ENCODE measurements at regions not wholly inside any gene's neighbourhood (a gene's known extent, or its start where the extent isn't known, plus 50 kb on each side); places are given as distances from the start of the nearest gene placed in this dataset.

DNA sequence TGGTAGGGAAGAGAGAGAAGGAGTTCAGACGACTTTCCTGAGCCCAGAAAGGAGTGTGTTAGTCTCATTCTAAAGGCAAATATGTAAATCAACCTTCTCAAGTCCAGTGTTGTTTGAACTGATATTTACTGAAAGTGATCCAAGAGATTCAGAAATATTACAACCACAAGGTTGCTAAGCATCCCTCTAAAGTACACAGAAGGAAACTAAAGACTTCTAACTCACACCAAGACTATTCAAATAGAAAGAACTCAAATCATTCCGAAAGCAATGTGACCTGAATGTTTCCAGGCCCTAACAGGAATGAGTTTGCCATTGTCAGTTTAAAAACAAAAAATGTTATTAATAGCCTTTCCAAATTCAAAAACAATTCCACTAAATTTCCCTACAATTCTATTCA is 56.9 kb upstream of the VGLL3 start:
- no CpG with 5 or more reads among the region's 2 CpGs for WGBS (ENCODE audit: extremely low coverage, insufficient coverage, low lambda C conversion rate)

DNA sequence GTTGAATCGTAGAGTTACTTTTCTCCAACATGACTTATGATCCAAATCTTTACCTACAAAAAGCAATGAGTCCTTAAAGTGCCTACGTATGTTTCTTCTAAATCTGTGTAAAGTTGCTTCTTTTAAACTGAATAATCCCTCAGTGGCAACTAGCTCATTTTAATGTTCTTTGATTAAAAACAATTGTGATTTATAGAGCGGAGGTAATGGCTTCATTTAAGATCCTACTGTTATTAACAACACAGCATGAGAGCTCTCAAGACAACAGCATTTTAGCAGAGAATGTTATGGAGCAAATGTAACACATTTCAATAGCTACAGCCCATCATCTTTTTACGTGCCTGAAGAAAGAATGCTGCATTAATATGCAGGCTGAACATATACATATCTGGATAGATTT is 55.3 kb upstream of the VGLL3 start:
- H2BK5ac ChIP-seq (ENCODE audit: low read length): no peak overlapping the region
- no peak overlapping the region for H3K4ac ChIP-seq (ENCODE audit: low read depth, low read length)
- H3K4me1 ChIP-seq (ENCODE audit: control insufficient read depth, low read depth, low read length): no peaks in the 10 kb centered on the region
- H3K23ac ChIP-seq (ENCODE audit: low read length): no peak overlapping the region
- no peak overlapping the region for H4K8ac ChIP-seq (ENCODE audit: low read depth, low read length)
- no peak overlapping the region for H3K4me2 ChIP-seq (ENCODE audit: low read length)
- H3K36me3 ChIP-seq (ENCODE audit: control insufficient read depth, insufficient read depth, low read length): no peaks in the 10 kb centered on the region
- DNase-seq: no peak
- no peak overlapping the region for H4K5ac ChIP-seq (ENCODE audit: low read length)
- H3K4me3 ChIP-seq (ENCODE audit: low read length): no peak overlapping the region
- H3K56ac ChIP-seq (ENCODE audit: low read length): no peak overlapping the region
- no peaks in the 10 kb centered on the region for H3K79me1 ChIP-seq (ENCODE audit: low read length)
- no peak overlapping the region for H3K9ac ChIP-seq (ENCODE audit: low read length)
- no CpG with 5 or more reads among the region's 4 CpGs for WGBS (ENCODE audit: extremely low coverage, insufficient coverage, low lambda C conversion rate)
- no peak overlapping the region for H2BK15ac ChIP-seq (replicated peaks; ENCODE audit: low read depth)
- H2BK120ac ChIP-seq (ENCODE audit: low read depth, low read length): no peak overlapping the region
- H3K79me2 ChIP-seq (ENCODE audit: control insufficient read depth, insufficient read depth, low read length): no peaks in the 10 kb centered on the region
- H3K27me3 ChIP-seq (ENCODE audit: insufficient read depth, low read length, poor library complexity): no peaks in the 10 kb centered on the region
- H3K18ac ChIP-seq (ENCODE audit: low read length): no peak overlapping the region
- H2AK5ac ChIP-seq (ENCODE audit: low read length): no peak overlapping the region
- H3K27ac ChIP-seq (ENCODE audit: low read depth, low read length): no peak overlapping the region

More for the DNA sequence above, 56.9 kb upstream of the VGLL3 start:
- no peak overlapping the region for H3K18ac ChIP-seq (ENCODE audit: low read length)
- H3K4me2 ChIP-seq (ENCODE audit: low read length): no peak overlapping the region
- no peak overlapping the region for H3K27ac ChIP-seq (ENCODE audit: low read depth, low read length)
- no peak overlapping the region for H2BK5ac ChIP-seq (ENCODE audit: low read length)
- no peak overlapping the region for H3K56ac ChIP-seq (ENCODE audit: low read length)
- no peak overlapping the region for H4K8ac ChIP-seq (ENCODE audit: low read depth, low read length)
- no peak for DNase-seq
- H2BK15ac ChIP-seq (replicated peaks; ENCODE audit: low read depth): no peak overlapping the region
- H3K36me3 ChIP-seq (ENCODE audit: control insufficient read depth, insufficient read depth, low read length): no peaks in the 10 kb centered on the region
- H3K79me1 ChIP-seq (ENCODE audit: low read length): no peaks in the 10 kb centered on the region
- H2BK120ac ChIP-seq (ENCODE audit: low read depth, low read length): no peak overlapping the region
- no peak overlapping the region for H4K5ac ChIP-seq (ENCODE audit: low read length)
- H3K9ac ChIP-seq (ENCODE audit: low read length): no peak overlapping the region
- no peak overlapping the region for H3K4ac ChIP-seq (ENCODE audit: low read depth, low read length)
- no peak overlapping the region for H3K4me3 ChIP-seq (ENCODE audit: low read length)
- H3K23ac ChIP-seq (ENCODE audit: low read length): no peak overlapping the region
- H3K4me1 ChIP-seq (ENCODE audit: control insufficient read depth, low read depth, low read length): no peaks in the 10 kb centered on the region
- no peak overlapping the region for H2AK5ac ChIP-seq (ENCODE audit: low read length)
- H3K79me2 ChIP-seq (ENCODE audit: control insufficient read depth, insufficient read depth, low read length): no peaks in the 10 kb centered on the region
- H3K27me3 ChIP-seq (ENCODE audit: insufficient read depth, low read length, poor library complexity): no peaks in the 10 kb centered on the region

DNA sequence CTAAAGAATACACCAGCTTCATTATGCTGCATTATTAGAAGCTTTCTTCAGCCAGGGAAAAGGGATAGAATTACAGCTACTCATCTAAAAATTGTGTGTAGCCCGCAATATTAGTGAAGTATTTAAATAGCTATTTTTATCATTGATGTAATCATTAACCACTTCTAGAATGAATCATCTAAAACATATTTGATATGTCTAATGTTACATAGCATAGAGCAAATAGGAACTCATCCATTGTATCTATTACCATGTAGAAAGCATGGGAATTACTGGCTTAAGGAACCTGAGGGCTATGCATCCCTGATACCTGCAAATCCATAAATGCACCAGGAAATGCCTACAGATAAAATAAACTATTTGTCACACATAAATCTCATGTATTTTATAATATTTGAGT is 54.5 kb upstream of the VGLL3 start:
- no CpG with 5 or more reads among the region's 1 CpG for WGBS (ENCODE audit: extremely low coverage, insufficient coverage, low lambda C conversion rate)
- H3K79me1 ChIP-seq (ENCODE audit: low read length): no peaks in the 10 kb centered on the region
- no peak overlapping the region for H3K27ac ChIP-seq (ENCODE audit: low read depth, low read length)
- H4K8ac ChIP-seq (ENCODE audit: low read depth, low read length): no peak overlapping the region
- no peak overlapping the region for H4K5ac ChIP-seq (ENCODE audit: low read length)
- H3K4me1 ChIP-seq (ENCODE audit: control insufficient read depth, low read depth, low read length): no peaks in the 10 kb centered on the region
- H3K56ac ChIP-seq (ENCODE audit: low read length): no peak overlapping the region
- no peak overlapping the region for H2AK5ac ChIP-seq (ENCODE audit: low read length)
- no peak overlapping the region for H2BK5ac ChIP-seq (ENCODE audit: low read length)
- no peak overlapping the region for H3K4me2 ChIP-seq (ENCODE audit: low read length)
- no peak overlapping the region for H3K4ac ChIP-seq (ENCODE audit: low read depth, low read length)
- H2BK120ac ChIP-seq (ENCODE audit: low read depth, low read length): no peak overlapping the region
- no peak overlapping the region for H3K4me3 ChIP-seq (ENCODE audit: low read length)
- H3K9ac ChIP-seq (ENCODE audit: low read length): no peak overlapping the region
- no peak for DNase-seq
- no peak overlapping the region for H3K23ac ChIP-seq (ENCODE audit: low read length)
- H3K79me2 ChIP-seq (ENCODE audit: control insufficient read depth, insufficient read depth, low read length): no peaks in the 10 kb centered on the region
- H3K27me3 ChIP-seq (ENCODE audit: insufficient read depth, low read length, poor library complexity): no peaks in the 10 kb centered on the region
- H3K18ac ChIP-seq (ENCODE audit: low read length): no peak overlapping the region
- no peak overlapping the region for H2BK15ac ChIP-seq (replicated peaks; ENCODE audit: low read depth)
- H3K36me3 ChIP-seq (ENCODE audit: control insufficient read depth, insufficient read depth, low read length): no peaks in the 10 kb centered on the region

DNA sequence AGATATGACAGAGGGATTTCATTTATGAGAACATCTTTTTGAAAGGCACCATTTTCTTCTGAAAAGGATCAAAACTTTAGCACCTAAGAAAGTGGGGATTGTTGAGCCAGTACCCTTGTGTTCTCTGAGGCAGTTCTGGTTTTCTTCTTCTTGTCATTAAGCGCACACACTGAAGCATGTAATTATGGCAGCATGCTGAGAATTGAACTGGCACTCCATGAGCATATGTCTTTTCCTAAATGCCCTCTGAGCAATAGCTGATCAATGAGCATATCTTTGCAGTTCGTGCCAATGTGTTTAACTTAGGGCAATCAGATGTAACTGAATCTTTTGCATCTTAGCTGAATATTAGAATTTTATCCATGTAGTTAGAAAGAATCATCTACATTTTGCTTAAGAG is 53.9 kb upstream of the VGLL3 start:
- Histone ChIP-seq H3K4me2 (ENCODE audit: low read length) (no peak overlapping the region), H4K8ac (ENCODE audit: low read depth, low read length) (no peak overlapping the region), H3K23ac (ENCODE audit: low read length) (no peak overlapping the region), H3K56ac (ENCODE audit: low read length) (no peak overlapping the region), H3K4ac (ENCODE audit: low read depth, low read length) (no peak overlapping the region), H3K36me3 (ENCODE audit: control insufficient read depth, insufficient read depth, low read length) (no peaks in the 10 kb centered on the region), H3K18ac (ENCODE audit: low read length) (no peak overlapping the region), H2AK5ac (ENCODE audit: low read length) (no peak overlapping the region), H3K9ac (ENCODE audit: low read length) (no peak overlapping the region), H3K27me3 (ENCODE audit: insufficient read depth, low read length, poor library complexity) (no peaks in the 10 kb centered on the region), H3K79me2 (ENCODE audit: control insufficient read depth, insufficient read depth, low read length) (no peaks in the 10 kb centered on the region), H3K79me1 (ENCODE audit: low read length) (no peaks in the 10 kb centered on the region), H3K4me3 (ENCODE audit: low read length) (no peak overlapping the region), H2BK5ac (ENCODE audit: low read length) (no peak overlapping the region), H2BK120ac (ENCODE audit: low read depth, low read length) (no peak overlapping the region), H3K4me1 (ENCODE audit: control insufficient read depth, low read depth, low read length) (no peaks in the 10 kb centered on the region), H4K5ac (ENCODE audit: low read length) (no peak overlapping the region), H2BK15ac (replicated peaks; ENCODE audit: low read depth) (no peak overlapping the region), H3K27ac (ENCODE audit: low read depth, low read length) (no peak overlapping the region)
- WGBS (ENCODE audit: extremely low coverage, insufficient coverage, low lambda C conversion rate): no CpG with 5 or more reads among the region's 2 CpGs
- DNase-seq: no peak

DNA sequence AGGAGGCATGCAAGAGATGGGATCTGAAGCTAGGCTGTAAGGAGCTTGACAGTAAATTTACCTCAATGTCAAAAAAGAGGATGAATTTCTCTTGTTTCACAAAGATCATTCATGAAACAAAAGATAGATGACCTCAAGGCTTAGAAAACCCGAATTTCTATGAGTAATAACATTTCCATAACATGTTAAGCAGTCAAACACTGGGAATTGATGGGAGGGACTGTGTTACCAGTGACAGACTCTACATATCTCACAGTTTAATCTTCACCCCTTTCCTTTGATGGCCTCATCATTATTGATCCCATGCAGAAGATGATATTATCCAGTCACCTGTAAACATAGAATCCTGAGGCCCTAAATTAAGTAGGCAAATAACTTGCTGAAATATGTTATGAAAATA is 53.5 kb upstream of the VGLL3 start:
- Histone ChIP-seq H3K56ac (ENCODE audit: low read length) (no peak overlapping the region), H3K23ac (ENCODE audit: low read length) (no peak overlapping the region), H2BK5ac (ENCODE audit: low read length) (no peak overlapping the region), H2BK15ac (replicated peaks; ENCODE audit: low read depth) (no peak overlapping the region), H3K36me3 (ENCODE audit: control insufficient read depth, insufficient read depth, low read length) (no peaks in the 10 kb centered on the region), H3K4ac (ENCODE audit: low read depth, low read length) (no peak overlapping the region), H2BK120ac (ENCODE audit: low read depth, low read length) (no peak overlapping the region), H3K27ac (ENCODE audit: low read depth, low read length) (no peak overlapping the region), H3K18ac (ENCODE audit: low read length) (no peak overlapping the region), H3K4me1 (ENCODE audit: control insufficient read depth, low read depth, low read length) (no peaks in the 10 kb centered on the region), H3K4me2 (ENCODE audit: low read length) (no peak overlapping the region), H3K4me3 (ENCODE audit: low read length) (no peak overlapping the region), H4K5ac (ENCODE audit: low read length) (no peak overlapping the region), H3K9ac (ENCODE audit: low read length) (no peak overlapping the region), H3K79me1 (ENCODE audit: low read length) (no peaks in the 10 kb centered on the region), H2AK5ac (ENCODE audit: low read length) (no peak overlapping the region), H3K79me2 (ENCODE audit: control insufficient read depth, insufficient read depth, low read length) (no peaks in the 10 kb centered on the region), H4K8ac (ENCODE audit: low read depth, low read length) (no peak overlapping the region), H3K27me3 (ENCODE audit: insufficient read depth, low read length, poor library complexity) (no peaks in the 10 kb centered on the region)
- no CpG with 5 or more reads among the region's 1 CpG for WGBS (ENCODE audit: extremely low coverage, insufficient coverage, low lambda C conversion rate)
- DNase-seq: no peak

DNA sequence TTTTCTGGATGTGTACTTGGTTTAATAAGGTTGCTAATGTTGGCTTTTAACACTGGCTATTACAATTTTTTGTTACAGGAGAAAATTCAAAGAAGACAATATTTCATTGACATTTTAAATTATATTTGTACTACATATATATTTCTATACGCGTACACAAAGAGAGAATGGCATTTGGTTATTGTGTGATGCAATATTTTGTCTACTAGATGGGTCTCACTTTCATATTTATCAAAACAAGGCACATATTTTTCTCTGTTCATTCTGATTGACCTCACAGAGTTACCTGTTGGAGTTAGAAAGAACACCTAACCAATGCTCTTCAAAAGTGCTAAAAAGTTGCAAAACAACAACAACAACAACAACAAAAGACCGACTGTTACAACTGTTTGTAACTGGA is 50.2 kb upstream of the VGLL3 start:
- Histone ChIP-seq H3K27ac (ENCODE audit: low read depth, low read length) (no peak overlapping the region), H4K5ac (ENCODE audit: low read length) (no peak overlapping the region), H3K27me3 (ENCODE audit: insufficient read depth, low read length, poor library complexity) (no peaks in the 10 kb centered on the region), H3K18ac (ENCODE audit: low read length) (no peak overlapping the region), H2BK120ac (ENCODE audit: low read depth, low read length) (no peak overlapping the region), H3K4ac (ENCODE audit: low read depth, low read length) (no peak overlapping the region), H3K56ac (ENCODE audit: low read length) (no peak overlapping the region), H3K79me1 (ENCODE audit: low read length) (no peaks in the 10 kb centered on the region), H3K23ac (ENCODE audit: low read length) (no peak overlapping the region), H3K4me1 (ENCODE audit: control insufficient read depth, low read depth, low read length) (no peaks in the 10 kb centered on the region), H3K36me3 (ENCODE audit: control insufficient read depth, insufficient read depth, low read length) (no peaks in the 10 kb centered on the region), H3K9ac (ENCODE audit: low read length) (no peak overlapping the region), H3K4me2 (ENCODE audit: low read length) (no peak overlapping the region), H2AK5ac (ENCODE audit: low read length) (no peak overlapping the region), H2BK5ac (ENCODE audit: low read length) (no peak overlapping the region), H2BK15ac (replicated peaks; ENCODE audit: low read depth) (no peak overlapping the region), H3K79me2 (ENCODE audit: control insufficient read depth, insufficient read depth, low read length) (no peaks in the 10 kb centered on the region), H4K8ac (ENCODE audit: low read depth, low read length) (no peak overlapping the region), H3K4me3 (ENCODE audit: low read length) (no peak overlapping the region)
- DNase-seq: no peak
- WGBS (ENCODE audit: extremely low coverage, insufficient coverage, low lambda C conversion rate): no CpG with 5 or more reads among the region's 3 CpGs
